Loucy (cell line): ENCODE measurements at regions not wholly inside any gene's neighbourhood (a gene's known extent, or its start where the extent isn't known, plus 50 kb on each side); places are given as distances from the start of the nearest gene placed in this dataset.

Experiments
- H2AFZ ChIP-seq: fragments of 200-600 bp; sonication (generic); 2 replicates; pipeline ENCODE4 v1.6.0; 2016; ENCODE audit warnings: antibody characterized with exemption, mild to moderate bottlenecking, low read length, moderate library complexity
- H3F3A ChIP-seq: fragments of 200-600 bp; 2 replicates; pipeline ENCODE4 v1.6.0; 2016; ENCODE audit warnings: antibody characterized with exemption, low read depth, mild to moderate bottlenecking
- H3K27me3 ChIP-seq: fragments of 200-600 bp; sonication (generic); 2 replicates; pipeline ENCODE4 v1.6.1; 2014; ENCODE audit warnings: low read length, mild to moderate bottlenecking; ENCODE audit not compliant: insufficient read depth, poor library complexity, severe bottlenecking
- H3K36me3 ChIP-seq: fragments of 200-600 bp; sonication (generic); 2 replicates; pipeline ENCODE4 v1.6.1; 2016; ENCODE audit warnings: low read length; ENCODE audit not compliant: insufficient read depth
- H3K4me1 ChIP-seq: fragments of 200-600 bp; sonication (generic); 2 replicates; pipeline ENCODE4 v1.5.1; 2014; ENCODE audit warnings: low read length, mild to moderate bottlenecking; ENCODE audit not compliant: insufficient read depth, poor library complexity, severe bottlenecking
- H3K4me2 ChIP-seq: fragments of 200-600 bp; sonication (generic); 2 replicates; pipeline ENCODE4 v1.6.0; 2014; ENCODE audit warnings: antibody characterized with exemption, low read length, low read depth, mild to moderate bottlenecking; ENCODE audit not compliant: poor library complexity, severe bottlenecking
- H3K4me3 ChIP-seq: fragments of 200-600 bp; sonication (generic); 2 replicates; pipeline ENCODE4 v1.5.1; 2014; ENCODE audit warnings: low read length, mild to moderate bottlenecking, mixed read lengths; ENCODE audit not compliant: poor library complexity, severe bottlenecking
- H3K79me2 ChIP-seq: fragments of 200-600 bp; sonication (generic); 2 replicates; pipeline ENCODE4 v1.6.1; 2014; ENCODE audit warnings: low read length; ENCODE audit not compliant: insufficient read depth
- H3K9ac ChIP-seq: fragments of 200-600 bp; sonication (generic); 2 replicates; pipeline ENCODE4 v1.6.0; 2014; ENCODE audit warnings: mild to moderate bottlenecking, low read depth, low read length, moderate library complexity; ENCODE audit not compliant: poor library complexity, severe bottlenecking
- H3K9me2 ChIP-seq: fragments of 200-600 bp; sonication (generic); replicated peaks from 2 replicates; pipeline ENCODE4 v1.6.1; 2016; ENCODE audit warnings: low read depth, low read length, mixed read lengths
- H3K9me3 ChIP-seq: fragments of 200-600 bp; sonication (generic); 2 replicates; pipeline ENCODE4 v1.6.1; 2014; ENCODE audit warnings: mild to moderate bottlenecking, antibody characterized with exemption, low read length, low read depth; ENCODE audit not compliant: insufficient read depth
- H4K20me1 ChIP-seq: fragments of 200-600 bp; sonication (generic); 2 replicates; pipeline ENCODE4 v1.6.0; 2014; ENCODE audit warnings: antibody characterized with exemption, low read length, mild to moderate bottlenecking; ENCODE audit not compliant: insufficient read depth, poor library complexity, severe bottlenecking
- CTCF ChIP-seq: fragments of 200-600 bp; sonication (generic); conservative IDR thresholded peaks from 2 replicates; pipeline ENCODE4 v1.5.1; 2014; ENCODE audit warnings: mild to moderate bottlenecking, antibody characterized with exemption, low read length
- EZH2phosphoT487 ChIP-seq: fragments of 200-600 bp; IDR thresholded peaks from 2 replicates; pipeline ENCODE4 v1.6.1; 2018; ENCODE audit warnings: antibody characterized with exemption, mild to moderate bottlenecking, moderate library complexity, borderline replicate concordance

GRCh38 chrX:134714633-134715110 is 56.4 kb upstream of the PLAC1 start:
- Histone ChIP-seq H3K4me1 (peaks cover 34% of the 10 kb centered on the region), H3K27me3 (no peaks in the 10 kb centered on the region), H4K20me1 (no peaks in the 10 kb centered on the region), H3K4me3 (no peak overlapping the region), H3F3A (no peaks in the 10 kb centered on the region), H3K36me3 (no peaks in the 10 kb centered on the region), H3K79me2 (no peaks in the 10 kb centered on the region), H3K4me2 (no peak overlapping the region), H2AFZ (no peak overlapping the region), H3K9ac (no peak overlapping the region), H3K9me3 (no peaks in the 10 kb centered on the region), H3K9me2 (no peaks in the 10 kb centered on the region)
- TF ChIP-seq CTCF (no peak), EZH2phosphoT487 (no peak)

- Histone ChIP-seq H3K9me3 (no peaks in the 10 kb centered on the region), H3K4me3 (no peak overlapping the region), H2AFZ (no peak overlapping the region), H3K4me2 (no peak overlapping the region), H3K9ac (no peak overlapping the region), H3K27me3 (no peaks in the 10 kb centered on the region), H4K20me1 (no peaks in the 10 kb centered on the region), H3K4me1 (peaks cover 28% of the 10 kb centered on the region), H3K36me3 (no peaks in the 10 kb centered on the region), H3K79me2 (no peaks in the 10 kb centered on the region), H3F3A (no peaks in the 10 kb centered on the region), H3K9me2 (no peaks in the 10 kb centered on the region)
- TF ChIP-seq CTCF (no peak), EZH2phosphoT487 (no peak)
Observed at GRCh38 chrX:134713618-134714107, 55.4 kb upstream of the PLAC1 start.

GRCh38 chrX:134712272-134712671 is 54.0 kb upstream of the PLAC1 start:
- Histone ChIP-seq H3K9ac (no peak overlapping the region), H3K27me3 (no peaks in the 10 kb centered on the region), H3K4me1 (peaks cover 14% of the 10 kb centered on the region), H3F3A (no peaks in the 10 kb centered on the region), H3K36me3 (no peaks in the 10 kb centered on the region), H3K9me3 (no peaks in the 10 kb centered on the region), H4K20me1 (no peaks in the 10 kb centered on the region), H3K9me2 (no peaks in the 10 kb centered on the region), H3K4me2 (no peak overlapping the region), H2AFZ (no peak overlapping the region), H3K79me2 (no peaks in the 10 kb centered on the region), H3K4me3 (no peak overlapping the region)
- no peak for TF ChIP-seq EZH2phosphoT487
- TF ChIP-seq CTCF = no peak
